MM.1S (cell line): ENCODE measurements at regions not wholly inside any gene's neighbourhood (a gene's known extent, or its start where the extent isn't known, plus 50 kb on each side); places are given as distances from the start of the nearest gene placed in this dataset.

Source experiments
- EZH2 ChIP-seq: fragments of 300-600 bp; sonication (generic); optimal IDR thresholded peaks from 2 replicates; pipeline ENCODE3; 2017; ENCODE audit warnings: low read depth, mild to moderate bottlenecking, antibody characterized with exemption, low read length, mixed read lengths
- TF ChIP-seq, protein P1 (sequence below): fragments of 300-600 bp; sonication (generic); IDR thresholded peaks from 2 replicates; pipeline ENCODE4 v1.5.1; 2016; ENCODE audit warnings: antibody characterized with exemption, low read length, mixed read lengths

DNA sequence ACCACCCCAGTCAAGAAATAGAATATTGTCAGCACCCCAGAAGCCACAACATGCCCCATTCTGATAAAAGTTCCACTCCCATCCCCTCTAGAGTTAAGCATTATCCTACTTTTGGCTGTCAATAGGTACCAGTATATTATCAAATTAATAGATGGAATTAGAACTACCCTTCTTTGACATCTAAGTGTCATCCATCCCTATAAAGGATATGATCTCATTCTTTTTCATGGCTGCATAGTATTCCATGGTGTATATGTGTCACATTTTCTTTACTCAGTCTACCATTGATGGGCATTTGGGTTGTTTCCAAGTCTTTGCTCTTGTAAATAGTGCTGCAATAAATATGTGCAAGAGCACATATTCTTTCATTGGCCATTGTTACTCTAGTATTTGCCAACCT lies 246.2 kb downstream of the SEC23A start:
- TF ChIP-seq, protein P1, sequence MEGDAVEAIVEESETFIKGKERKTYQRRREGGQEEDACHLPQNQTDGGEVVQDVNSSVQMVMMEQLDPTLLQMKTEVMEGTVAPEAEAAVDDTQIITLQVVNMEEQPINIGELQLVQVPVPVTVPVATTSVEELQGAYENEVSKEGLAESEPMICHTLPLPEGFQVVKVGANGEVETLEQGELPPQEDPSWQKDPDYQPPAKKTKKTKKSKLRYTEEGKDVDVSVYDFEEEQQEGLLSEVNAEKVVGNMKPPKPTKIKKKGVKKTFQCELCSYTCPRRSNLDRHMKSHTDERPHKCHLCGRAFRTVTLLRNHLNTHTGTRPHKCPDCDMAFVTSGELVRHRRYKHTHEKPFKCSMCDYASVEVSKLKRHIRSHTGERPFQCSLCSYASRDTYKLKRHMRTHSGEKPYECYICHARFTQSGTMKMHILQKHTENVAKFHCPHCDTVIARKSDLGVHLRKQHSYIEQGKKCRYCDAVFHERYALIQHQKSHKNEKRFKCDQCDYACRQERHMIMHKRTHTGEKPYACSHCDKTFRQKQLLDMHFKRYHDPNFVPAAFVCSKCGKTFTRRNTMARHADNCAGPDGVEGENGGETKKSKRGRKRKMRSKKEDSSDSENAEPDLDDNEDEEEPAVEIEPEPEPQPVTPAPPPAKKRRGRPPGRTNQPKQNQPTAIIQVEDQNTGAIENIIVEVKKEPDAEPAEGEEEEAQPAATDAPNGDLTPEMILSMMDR = no peak
- no peak for TF ChIP-seq EZH2
